ENCODE measurements at regions not wholly inside any gene's neighbourhood (a gene's known extent, or its start where the extent isn't known, plus 50 kb on each side); places are given as distances from the start of the nearest gene placed in this dataset.

GRCh38 chr5:118698774-118699173, 289.6 kb downstream of the DTWD2 start:
- TF ChIP-seq CTCF (IDR thresholded peaks at IDR 0.05), result no peak
- no peak for TF ChIP-seq POLR2A (IDR thresholded peaks at IDR 0.05)
- no peak for TF ChIP-seq EP300 (IDR thresholded peaks at IDR 0.05)
